ENCODE measurements at regions not wholly inside any gene's neighbourhood (a gene's known extent, or its start where the extent isn't known, plus 50 kb on each side); places are given as distances from the start of the nearest gene placed in this dataset.

DNA sequence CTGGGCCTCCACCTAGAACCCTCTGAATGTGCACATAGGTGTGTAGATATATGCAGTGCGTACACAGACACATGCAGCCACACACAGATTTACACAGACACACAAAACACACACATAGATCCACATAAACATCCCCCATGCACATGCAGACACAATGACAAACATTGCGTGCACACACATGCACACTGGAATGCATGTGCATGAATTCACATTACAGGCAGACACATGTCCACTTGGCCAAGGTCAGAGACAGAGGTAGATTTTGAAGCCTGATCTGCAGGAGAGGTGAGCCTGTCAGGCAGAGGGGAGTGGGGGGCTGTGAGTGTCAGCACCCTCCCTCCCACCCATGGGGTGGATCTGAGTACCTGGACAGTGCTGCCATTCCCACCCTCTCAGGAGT, 338.5 kb downstream of the PTPRU start:
- TF ChIP-seq POLR2AphosphoS5 (IDR thresholded peaks at IDR 0.05; ENCODE audit: low read depth, low read length) (no peak), POLR2A (IDR thresholded peaks at IDR 0.05; ENCODE audit: low read depth, low read length) (no peak)
